Stimulated activated memory B cell treated with anti-CD40 and anti-IgM and Interleukin-4, amounts not matched to agents 10 μg/mL and 1 μg/mL and 100 μg/mL, for 72 hours (primary cell): ENCODE measurements at regions not wholly inside any gene's neighbourhood (a gene's known extent, or its start where the extent isn't known, plus 50 kb on each side); places are given as distances from the start of the nearest gene placed in this dataset.

Source experiments
- ATAC-seq: fragments of 150-1000 bp; cut with Tn5 transposase; 2 replicates; pipeline ENCODE4 v1.10.0; 2021
- H3K27ac Mint-ChIP-seq: one replicate; pipeline ENCODE4 v1.8.0; 2022; ENCODE audit warnings: mild to moderate bottlenecking, mixed read lengths
- H3K27me3 Mint-ChIP-seq: one replicate; pipeline ENCODE4 v1.8.0; 2022; ENCODE audit warnings: mixed read lengths
- H3K36me3 Mint-ChIP-seq: one replicate; pipeline ENCODE4 v1.8.0; 2022; ENCODE audit warnings: mixed read lengths
- H3K4me1 Mint-ChIP-seq: one replicate; pipeline ENCODE4 v1.8.0; 2022; ENCODE audit warnings: mixed read lengths
- H3K4me3 Mint-ChIP-seq: one replicate; pipeline ENCODE4 v1.8.0; 2022; ENCODE audit warnings: mild to moderate bottlenecking, moderate library complexity, mixed read lengths
- H3K9me3 Mint-ChIP-seq: one replicate; pipeline ENCODE4 v1.8.0; 2022; ENCODE audit warnings: mixed read lengths

DNA sequence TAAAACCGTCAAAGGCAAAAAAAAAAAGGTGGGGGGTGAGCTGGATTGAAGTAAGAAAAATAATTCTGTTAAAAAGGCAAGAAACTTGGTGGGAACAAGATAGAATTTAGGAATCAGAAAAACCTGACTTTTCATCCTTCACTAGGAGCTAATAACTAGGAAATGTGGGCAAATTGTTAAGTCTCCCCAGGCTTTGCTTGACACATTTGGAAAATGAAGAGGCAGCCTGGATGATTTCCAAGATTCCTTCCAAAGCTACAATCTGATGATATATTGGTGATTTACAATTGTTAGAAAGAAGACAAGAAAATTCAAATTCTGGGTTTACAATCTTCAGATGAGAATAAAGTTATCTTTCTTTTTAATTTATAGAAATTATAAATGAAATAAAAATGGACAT, 1062.5 kb downstream of the ADGRL3 start:
- Mint-ChIP-seq H3K4me3 (no peak overlapping the region), H3K4me1 (no peaks in the 10 kb centered on the region), H3K27me3 (no peaks in the 10 kb centered on the region), H3K9me3 (no peaks in the 10 kb centered on the region), H3K27ac (no peak overlapping the region), H3K36me3 (no peaks in the 10 kb centered on the region)
- ATAC-seq: no peak

- Mint-ChIP-seq H3K27ac (no peak overlapping the region), H3K36me3 (no peaks in the 10 kb centered on the region), H3K4me1 (no peaks in the 10 kb centered on the region), H3K27me3 (no peaks in the 10 kb centered on the region), H3K4me3 (no peak overlapping the region), H3K9me3 (peaks cover 2% of the 10 kb centered on the region)
- no peak for ATAC-seq
Observed at GRCh38 chr4:62260254-62260653, 1060.1 kb downstream of the ADGRL3 start.

DNA sequence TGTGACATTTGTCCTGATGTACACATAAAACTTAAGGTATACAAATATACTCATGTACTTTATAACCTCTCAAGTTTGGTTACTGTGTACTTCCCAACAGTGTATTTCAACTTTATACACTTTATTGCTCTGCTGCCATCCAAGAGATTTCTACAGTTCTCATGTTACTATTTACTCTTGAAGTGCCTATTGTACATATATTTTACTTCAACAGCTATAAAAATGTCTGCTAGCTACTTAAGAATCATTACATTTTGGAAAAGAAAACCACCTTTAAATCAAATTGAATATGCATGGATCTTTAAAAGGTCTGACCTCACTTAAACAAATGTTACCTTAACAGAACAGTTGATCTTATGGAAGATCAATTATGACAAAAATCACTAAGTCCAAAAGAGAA, 1056.4 kb downstream of the ADGRL3 start:
- ATAC-seq: no peak
- Mint-ChIP-seq H3K9me3 (peaks cover 2% of the 10 kb centered on the region), H3K27me3 (no peaks in the 10 kb centered on the region), H3K4me1 (no peaks in the 10 kb centered on the region), H3K27ac (no peak overlapping the region), H3K36me3 (no peaks in the 10 kb centered on the region), H3K4me3 (no peak overlapping the region)

- peaks cover 2% of the 10 kb centered on the region for H3K9me3 Mint-ChIP-seq
- no peaks in the 10 kb centered on the region for H3K4me1 Mint-ChIP-seq
- H3K27me3 Mint-ChIP-seq: no peaks in the 10 kb centered on the region
- no peak overlapping the region for H3K4me3 Mint-ChIP-seq
- H3K36me3 Mint-ChIP-seq: no peaks in the 10 kb centered on the region
- H3K27ac Mint-ChIP-seq: no peak overlapping the region
- ATAC-seq: no peak
Observed at GRCh38 chr4:62252728-62253127, 1052.6 kb downstream of the ADGRL3 start.

GRCh38 chr4:62250100-62250499, 1050.0 kb downstream of the ADGRL3 start:
- Mint-ChIP-seq H3K27ac (no peak overlapping the region), H3K36me3 (no peaks in the 10 kb centered on the region), H3K9me3 (no peaks in the 10 kb centered on the region), H3K4me3 (no peak overlapping the region), H3K4me1 (no peaks in the 10 kb centered on the region), H3K27me3 (no peaks in the 10 kb centered on the region)
- no peak for ATAC-seq

- Mint-ChIP-seq H3K4me3 (no peak overlapping the region), H3K27me3 (no peaks in the 10 kb centered on the region)
Observed at GRCh38 chr4:62243895-62244294, 1043.8 kb downstream of the ADGRL3 start.

DNA sequence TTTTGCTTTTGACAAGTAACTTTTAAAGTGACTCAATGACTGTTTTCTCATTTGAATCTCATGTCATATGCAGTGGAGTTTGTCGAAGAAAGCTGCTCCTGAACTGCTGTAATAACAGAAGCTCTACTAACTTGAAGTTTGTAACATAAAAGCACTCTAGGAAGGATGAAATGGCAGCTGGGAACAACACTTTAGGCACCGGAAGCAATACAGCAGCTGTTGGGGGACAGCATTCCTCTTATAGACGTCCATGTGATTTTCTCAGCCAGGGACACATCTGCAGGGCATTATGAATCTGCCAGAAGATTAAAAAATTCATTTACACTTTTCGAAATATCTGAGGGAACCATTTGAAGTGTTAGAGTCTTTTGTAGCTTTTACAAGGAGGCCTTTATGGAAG, 1035.8 kb downstream of the ADGRL3 start:
- H3K27me3 Mint-ChIP-seq: no peaks in the 10 kb centered on the region
- no peaks in the 10 kb centered on the region for H3K36me3 Mint-ChIP-seq

More at GRCh38 chr4:62243895-62244294, 1043.8 kb downstream of the ADGRL3 start:
- H3K9me3 Mint-ChIP-seq: peaks cover 8% of the 10 kb centered on the region
- no peaks in the 10 kb centered on the region for H3K36me3 Mint-ChIP-seq
- H3K4me1 Mint-ChIP-seq: no peaks in the 10 kb centered on the region
- no peak for ATAC-seq
- H3K27ac Mint-ChIP-seq: no peak overlapping the region

DNA sequence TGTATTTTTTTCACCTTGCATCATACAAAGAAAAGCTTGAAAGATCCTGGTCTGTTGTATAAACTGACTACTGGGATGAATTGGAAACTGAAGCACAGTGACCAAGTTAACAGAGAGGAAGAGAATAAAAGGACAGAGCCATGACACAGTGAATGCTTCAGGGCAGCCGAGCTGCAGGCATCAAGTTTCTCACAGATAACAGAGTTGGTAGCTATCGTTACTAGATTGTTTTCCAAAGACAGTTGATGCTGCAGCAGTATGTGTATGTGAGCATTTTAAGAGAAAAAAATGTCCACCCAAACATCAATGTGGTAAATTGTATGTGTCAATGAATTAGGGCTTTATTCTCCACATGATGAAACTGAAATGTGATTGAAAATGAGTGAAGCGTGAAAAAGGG, 1032.7 kb downstream of the ADGRL3 start:
- no peaks in the 10 kb centered on the region for H3K4me1 Mint-ChIP-seq
- no peaks in the 10 kb centered on the region for H3K9me3 Mint-ChIP-seq
- H3K27me3 Mint-ChIP-seq: no peaks in the 10 kb centered on the region
- no peak overlapping the region for H3K27ac Mint-ChIP-seq
- H3K4me3 Mint-ChIP-seq: no peak overlapping the region
- no peak for ATAC-seq
- H3K36me3 Mint-ChIP-seq: no peaks in the 10 kb centered on the region

More for the DNA sequence above, 1035.8 kb downstream of the ADGRL3 start:
- Mint-ChIP-seq H3K27ac (no peak overlapping the region), H3K4me3 (no peak overlapping the region), H3K4me1 (no peaks in the 10 kb centered on the region), H3K9me3 (peaks cover 8% of the 10 kb centered on the region)
- no peak for ATAC-seq

DNA sequence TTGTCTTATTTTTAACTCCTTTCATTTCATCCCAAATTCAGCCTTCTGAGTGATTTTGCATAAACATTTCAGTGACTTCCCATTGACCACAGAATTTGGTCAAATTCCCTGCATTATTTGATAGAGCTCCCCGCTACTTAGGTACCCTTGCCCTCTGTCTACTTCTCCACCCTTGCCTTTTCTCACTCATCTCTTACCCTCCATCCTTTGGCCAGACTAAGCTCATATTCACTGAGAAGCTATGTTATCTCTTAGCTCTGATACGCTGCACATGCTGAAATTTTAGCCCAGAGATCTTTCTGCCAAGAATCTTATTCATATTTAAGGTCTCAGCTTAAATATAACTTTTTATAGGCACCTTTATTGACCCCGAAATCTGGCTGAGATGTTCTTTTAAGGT, 1031.9 kb downstream of the ADGRL3 start:
- Mint-ChIP-seq H3K36me3 (no peaks in the 10 kb centered on the region), H3K4me1 (no peaks in the 10 kb centered on the region), H3K27me3 (no peaks in the 10 kb centered on the region), H3K27ac (no peak overlapping the region), H3K9me3 (no peaks in the 10 kb centered on the region), H3K4me3 (no peak overlapping the region)
- ATAC-seq: no peak

GRCh38 chr4:62226082-62226481, 1026.0 kb downstream of the ADGRL3 start:
- no peak for ATAC-seq
- H3K36me3 Mint-ChIP-seq: no peaks in the 10 kb centered on the region
- no peak overlapping the region for H3K27ac Mint-ChIP-seq
- no peaks in the 10 kb centered on the region for H3K27me3 Mint-ChIP-seq
- no peak overlapping the region for H3K4me3 Mint-ChIP-seq
- no peaks in the 10 kb centered on the region for H3K4me1 Mint-ChIP-seq
- no peaks in the 10 kb centered on the region for H3K9me3 Mint-ChIP-seq

DNA sequence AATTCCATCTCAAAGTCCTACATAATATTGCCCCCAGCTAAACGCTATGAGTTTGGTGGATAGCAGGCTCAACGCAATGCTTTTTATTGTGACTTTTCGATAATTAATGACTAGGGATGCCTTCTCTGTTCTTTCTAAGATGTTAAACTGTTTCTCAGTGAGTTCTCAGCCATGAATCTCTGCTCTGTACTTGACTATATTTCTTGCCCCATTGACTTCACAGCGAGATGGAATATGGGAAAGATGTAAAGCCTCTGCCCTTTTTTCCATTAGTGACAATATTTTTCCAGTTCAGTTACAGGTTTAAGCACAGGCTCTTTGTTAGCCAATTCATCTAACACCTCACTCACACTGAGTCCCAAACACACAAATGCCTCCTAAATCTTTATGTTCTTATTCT, 1022.0 kb downstream of the ADGRL3 start:
- H3K9me3 Mint-ChIP-seq: peaks cover 3% of the 10 kb centered on the region
- ATAC-seq: no peak
- H3K27me3 Mint-ChIP-seq: no peaks in the 10 kb centered on the region
- H3K4me3 Mint-ChIP-seq: no peak overlapping the region
- no peak overlapping the region for H3K27ac Mint-ChIP-seq
- H3K36me3 Mint-ChIP-seq: no peaks in the 10 kb centered on the region
- no peaks in the 10 kb centered on the region for H3K4me1 Mint-ChIP-seq

DNA sequence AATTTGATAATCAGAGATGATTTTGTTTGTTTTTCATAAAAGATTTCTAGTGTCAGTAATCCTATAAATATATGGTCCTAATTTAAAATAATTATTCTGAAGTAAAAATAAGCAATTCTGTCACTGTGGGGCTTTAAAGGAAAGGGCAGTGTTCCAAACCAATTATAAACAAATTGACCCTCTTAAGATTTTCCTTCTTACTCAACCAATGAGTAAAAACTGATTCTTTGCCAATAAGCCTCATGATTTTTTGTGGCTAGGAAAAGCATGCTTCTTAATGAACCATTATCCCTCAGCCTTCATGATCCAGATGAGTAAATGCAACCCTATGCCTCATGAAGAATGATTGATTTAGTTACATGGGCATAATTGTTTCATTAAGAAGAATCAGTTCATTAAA, 1010.4 kb downstream of the ADGRL3 start:
- H3K9me3 Mint-ChIP-seq: peaks cover 2% of the 10 kb centered on the region
- no peaks in the 10 kb centered on the region for H3K36me3 Mint-ChIP-seq
- no peak overlapping the region for H3K27ac Mint-ChIP-seq
- no peaks in the 10 kb centered on the region for H3K27me3 Mint-ChIP-seq
- H3K4me3 Mint-ChIP-seq: no peak overlapping the region
- no peaks in the 10 kb centered on the region for H3K4me1 Mint-ChIP-seq
- no peak for ATAC-seq

DNA sequence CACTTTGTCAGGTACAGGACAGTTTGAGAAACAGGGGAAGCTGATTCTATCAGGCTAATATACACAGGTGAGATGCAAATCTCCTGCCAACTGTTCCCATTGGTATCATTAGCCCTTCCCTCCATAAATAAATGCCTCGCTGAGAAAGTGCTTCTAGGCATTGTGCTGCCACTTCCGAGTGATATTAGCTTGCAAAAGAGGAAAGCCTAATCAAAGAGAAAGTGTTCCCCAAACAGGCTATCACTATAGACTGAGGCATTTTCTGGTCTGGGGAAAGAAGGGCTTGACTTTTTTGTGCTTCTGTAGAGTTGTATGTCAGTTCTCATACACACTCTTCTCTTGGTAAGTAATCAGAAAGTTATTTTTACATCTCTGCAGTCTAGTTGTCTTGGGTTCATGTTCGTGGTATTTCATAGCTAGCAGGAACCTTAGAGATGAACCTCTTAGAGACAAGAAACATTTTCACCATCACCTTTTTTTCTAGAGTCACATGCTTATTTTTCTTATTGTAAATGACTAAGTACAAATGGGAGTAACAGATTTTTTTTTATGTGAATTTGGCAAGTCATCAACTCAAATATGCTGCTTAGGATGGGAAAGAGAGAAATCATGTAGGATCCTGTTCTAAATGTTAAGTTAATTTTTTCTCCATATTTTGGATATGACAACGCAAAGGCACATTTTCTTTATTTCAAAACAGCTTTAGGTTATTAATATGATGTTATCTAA, 1009.8 kb downstream of the ADGRL3 start:
- no peaks in the 10 kb centered on the region for H3K4me1 Mint-ChIP-seq
- H3K4me3 Mint-ChIP-seq: no peak overlapping the region
- H3K36me3 Mint-ChIP-seq: no peaks in the 10 kb centered on the region
- no peaks in the 10 kb centered on the region for H3K27me3 Mint-ChIP-seq
- ATAC-seq: no peak
- H3K9me3 Mint-ChIP-seq: peaks cover 2% of the 10 kb centered on the region
- no peak overlapping the region for H3K27ac Mint-ChIP-seq

GRCh38 chr4:62208921-62209320, 1008.8 kb downstream of the ADGRL3 start:
- H3K27ac Mint-ChIP-seq: no peak overlapping the region
- ATAC-seq: no peak
- no peaks in the 10 kb centered on the region for H3K4me1 Mint-ChIP-seq
- peaks cover 2% of the 10 kb centered on the region for H3K9me3 Mint-ChIP-seq
- H3K36me3 Mint-ChIP-seq: no peaks in the 10 kb centered on the region
- H3K27me3 Mint-ChIP-seq: no peaks in the 10 kb centered on the region
- H3K4me3 Mint-ChIP-seq: no peak overlapping the region

DNA sequence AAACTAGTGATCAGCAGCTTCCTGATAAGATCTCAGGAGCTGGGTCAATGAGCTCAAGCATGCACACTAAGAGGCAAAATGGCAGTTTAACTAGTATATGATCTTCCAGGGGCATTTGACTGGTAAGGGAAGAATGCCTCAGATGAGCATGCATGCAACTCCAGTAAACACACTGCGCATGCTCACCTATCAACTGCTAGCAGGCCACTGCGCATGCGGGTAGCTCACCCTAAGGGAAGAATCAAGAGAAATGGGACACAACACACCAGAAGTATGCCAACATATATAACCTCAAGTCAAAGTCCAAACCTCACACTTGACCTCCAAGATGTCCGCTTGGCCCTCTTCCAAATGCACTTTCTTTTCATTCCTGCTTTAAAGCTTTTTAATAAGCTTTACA, 1004.0 kb downstream of the ADGRL3 start:
- Mint-ChIP-seq H3K36me3 (no peaks in the 10 kb centered on the region), H3K9me3 (peaks cover 2% of the 10 kb centered on the region), H3K4me3 (no peak overlapping the region), H3K4me1 (no peaks in the 10 kb centered on the region), H3K27ac (no peak overlapping the region), H3K27me3 (no peaks in the 10 kb centered on the region)
- ATAC-seq: no peak

- no peak overlapping the region for H3K4me3 Mint-ChIP-seq
- no peaks in the 10 kb centered on the region for H3K36me3 Mint-ChIP-seq
- no peaks in the 10 kb centered on the region for H3K27me3 Mint-ChIP-seq
- H3K4me1 Mint-ChIP-seq: no peaks in the 10 kb centered on the region
- H3K9me3 Mint-ChIP-seq: no peaks in the 10 kb centered on the region
- ATAC-seq: no peak
- H3K27ac Mint-ChIP-seq: no peak overlapping the region
Observed at GRCh38 chr4:62199291-62199810, 999.2 kb downstream of the ADGRL3 start.
